Smooth muscle cell (in vitro differentiated cells): ENCODE measurements at regions not wholly inside any gene's neighbourhood (a gene's known extent, or its start where the extent isn't known, plus 50 kb on each side); places are given as distances from the start of the nearest gene placed in this dataset.

Experiments
- DNase-seq: peaks from one replicate; lab custom pipeline; 2025; ENCODE audit not compliant: unreplicated experiment; lab: John Stamatoyannopoulos, UW
- H2AFZ ChIP-seq: fragments of 200-600 bp; sonication (generic); 2 replicates; pipeline ENCODE4 v1.6.0; 2016; ENCODE audit warnings: antibody characterized with exemption, low read depth, mild to moderate bottlenecking
- H3F3A ChIP-seq: fragments of 200-600 bp; sonication (generic); 2 replicates; pipeline ENCODE4 v1.6.0; 2017; ENCODE audit warnings: antibody characterized with exemption, low read depth
- H3K27ac ChIP-seq: fragments of 200-600 bp; sonication (generic); 2 replicates; pipeline ENCODE4 v1.5.1; 2016; ENCODE audit warnings: low read depth, mild to moderate bottlenecking
- H3K27me3 ChIP-seq: fragments of 200-600 bp; sonication (generic); 2 replicates; pipeline ENCODE4 v1.6.1; 2016; ENCODE audit warnings: low read depth, mild to moderate bottlenecking
- H3K36me3 ChIP-seq: fragments of 200-600 bp; sonication (generic); 2 replicates; pipeline ENCODE4 v1.5.1; 2016; ENCODE audit warnings: low read depth
- H3K4me1 ChIP-seq: fragments of 200-600 bp; sonication (generic); 2 replicates; pipeline ENCODE4 v1.5.1; 2016; ENCODE audit warnings: low read depth
- H3K4me2 ChIP-seq: fragments of 200-600 bp; sonication (generic); 2 replicates; pipeline ENCODE4 v1.6.0; 2016; ENCODE audit warnings: mild to moderate bottlenecking
- H3K4me3 ChIP-seq: fragments of 200-600 bp; sonication (generic); 2 replicates; pipeline ENCODE4 v1.5.1; 2016; ENCODE audit warnings: mild to moderate bottlenecking
- H3K79me2 ChIP-seq: fragments of 200-600 bp; sonication (generic); 2 replicates; pipeline ENCODE4 v1.6.0; 2016; ENCODE audit warnings: low read depth, mild to moderate bottlenecking
- H3K9ac ChIP-seq: fragments of 200-600 bp; sonication (generic); 2 replicates; pipeline ENCODE4 v1.6.0; 2016; ENCODE audit warnings: low read depth
- H3K9me3 ChIP-seq: fragments of 200-600 bp; sonication (generic); replicated peaks from 2 replicates; pipeline ENCODE4 v1.5.1; 2016; ENCODE audit warnings: low read depth
- H4K20me1 ChIP-seq: fragments of 200-600 bp; sonication (generic); 2 replicates; pipeline ENCODE4 v1.6.0; 2016; ENCODE audit warnings: low read depth
- CTCF ChIP-seq: fragments of 200-600 bp; sonication (generic); IDR thresholded peaks from 2 replicates; pipeline ENCODE4 v1.5.1; 2017; ENCODE audit warnings: borderline replicate concordance, mild to moderate bottlenecking, antibody characterized with exemption; ENCODE audit not compliant: insufficient read depth, poor library complexity, severe bottlenecking
- WGBS: methylation state at CpG from one replicate; pipeline ENCODE4 v1.1.7; 2016; ENCODE audit warnings: low lambda C conversion rate; 5-methylcytosine and 5-hydroxymethylcytosine counted together

- no peak for TF ChIP-seq CTCF
These were observed 757.0 kb upstream of the ADAMTS16 start for GRCh38 chr5:4383102-4383501.

GRCh38 chr5:4383518-4384198, 756.5 kb upstream of the ADAMTS16 start:
- Histone ChIP-seq H3K4me3 (no peak overlapping the region), H3K79me2 (no peaks in the 10 kb centered on the region), H3K4me1 (no peaks in the 10 kb centered on the region), H4K20me1 (no peaks in the 10 kb centered on the region), H3K9me3 (no peaks in the 10 kb centered on the region), H2AFZ (no peak overlapping the region), H3K4me2 (no peak overlapping the region), H3K9ac (no peak overlapping the region), H3K27me3 (no peaks in the 10 kb centered on the region), H3K27ac (no peak overlapping the region), H3K36me3 (no peaks in the 10 kb centered on the region), H3F3A (no peaks in the 10 kb centered on the region)
- DNase-seq = no peak
- WGBS = 89% methylated on average over 7 of the region's 7 CpGs
- TF ChIP-seq CTCF = no peak

More at GRCh38 chr5:4383102-4383501, 757.0 kb upstream of the ADAMTS16 start:
- WGBS = 74% methylated on average over 4 of the region's 4 CpGs
- Histone ChIP-seq H3F3A (no peaks in the 10 kb centered on the region), H2AFZ (no peak overlapping the region), H3K9me3 (no peaks in the 10 kb centered on the region), H3K4me3 (no peak overlapping the region), H3K36me3 (no peaks in the 10 kb centered on the region), H3K27ac (no peak overlapping the region), H3K4me1 (no peaks in the 10 kb centered on the region), H4K20me1 (no peaks in the 10 kb centered on the region), H3K4me2 (no peak overlapping the region), H3K27me3 (no peaks in the 10 kb centered on the region), H3K9ac (no peak overlapping the region), H3K79me2 (no peaks in the 10 kb centered on the region)
- DNase-seq = no peak

- Histone ChIP-seq H3K4me2 (no peak overlapping the region), H4K20me1 (no peaks in the 10 kb centered on the region), H3F3A (no peaks in the 10 kb centered on the region), H3K36me3 (no peaks in the 10 kb centered on the region), H3K9me3 (no peaks in the 10 kb centered on the region), H3K4me1 (no peaks in the 10 kb centered on the region), H2AFZ (no peak overlapping the region), H3K9ac (no peak overlapping the region), H3K27me3 (no peaks in the 10 kb centered on the region), H3K79me2 (no peaks in the 10 kb centered on the region), H3K4me3 (no peak overlapping the region), H3K27ac (no peak overlapping the region)
- WGBS = 75% methylated on average over 6 of the region's 6 CpGs
- no peak for DNase-seq
- TF ChIP-seq CTCF = no peak
These were observed 755.5 kb upstream of the ADAMTS16 start for GRCh38 chr5:4384649-4385048.

- H4K20me1 ChIP-seq = no peaks in the 10 kb centered on the region
- no peaks in the 10 kb centered on the region for H3K79me2 ChIP-seq
- H3K9me3 ChIP-seq = no peaks in the 10 kb centered on the region
- no peak for DNase-seq
- no peaks in the 10 kb centered on the region for H3K27me3 ChIP-seq
- H3K4me1 ChIP-seq = no peaks in the 10 kb centered on the region
- no peaks in the 10 kb centered on the region for H3F3A ChIP-seq
- TF ChIP-seq CTCF = no peak
- H3K27ac ChIP-seq = no peak overlapping the region
- WGBS = 91% methylated on average over 1 of the region's 1 CpG
- H3K4me2 ChIP-seq = no peak overlapping the region
- H2AFZ ChIP-seq = no peak overlapping the region
- H3K36me3 ChIP-seq = no peaks in the 10 kb centered on the region
- no peak overlapping the region for H3K9ac ChIP-seq
- no peak overlapping the region for H3K4me3 ChIP-seq
These were observed 754.0 kb upstream of the ADAMTS16 start for GRCh38 chr5:4386152-4386551.
